GM21360 (cell line): ENCODE measurements at regions not wholly inside any gene's neighbourhood (a gene's known extent, or its start where the extent isn't known, plus 50 kb on each side); places are given as distances from the start of the nearest gene placed in this dataset.
"Not testable (repeated sequence)": the region's sequence is repeated elsewhere in the genome, so short reads cannot be mapped to it uniquely, and the experiment has no call there.

Source experiments
- ATAC-seq: cut with Tn5 transposase; IDR thresholded peaks from one replicate; pipeline ENCODE4 v1.9.1; 2021; ENCODE audit warnings: mild to moderate bottlenecking, moderate library complexity; ENCODE audit not compliant: unreplicated experiment

DNA sequence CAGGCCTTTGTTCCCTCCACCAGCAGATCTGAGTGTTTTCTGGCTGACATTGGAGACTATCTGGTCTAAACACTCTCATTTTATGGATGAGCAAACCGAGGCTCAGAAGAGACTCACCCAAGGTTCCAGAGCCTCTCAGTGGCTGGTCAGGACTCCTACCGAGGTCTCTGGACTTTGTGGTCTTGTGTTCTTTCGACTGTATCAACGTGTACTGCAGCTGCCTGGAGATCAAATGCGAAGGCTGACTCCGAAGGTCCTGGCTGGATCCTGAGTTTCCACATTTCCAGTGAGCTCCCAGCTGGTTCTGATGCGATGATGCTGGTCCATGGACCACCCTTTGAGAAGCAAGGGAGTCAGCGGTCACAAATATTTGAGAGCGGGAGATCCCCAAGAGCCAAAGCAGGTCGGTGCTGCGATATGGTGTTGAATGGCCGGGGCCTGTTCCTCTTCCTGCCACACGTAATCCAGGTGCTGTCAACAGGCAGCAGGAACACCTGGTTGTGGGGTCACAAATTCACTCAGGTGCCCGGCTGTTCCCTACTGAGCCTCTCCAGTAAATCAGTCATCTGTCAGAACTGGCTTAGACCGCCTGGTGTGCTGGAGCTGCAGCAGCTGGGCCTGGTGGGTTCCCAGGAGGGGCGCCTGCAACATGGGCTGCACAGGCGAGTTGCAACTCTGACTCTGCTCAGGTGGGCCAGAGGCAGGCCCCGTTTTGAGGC, 94.8 kb upstream of the USP24 start:
- no peak for ATAC-seq

DNA sequence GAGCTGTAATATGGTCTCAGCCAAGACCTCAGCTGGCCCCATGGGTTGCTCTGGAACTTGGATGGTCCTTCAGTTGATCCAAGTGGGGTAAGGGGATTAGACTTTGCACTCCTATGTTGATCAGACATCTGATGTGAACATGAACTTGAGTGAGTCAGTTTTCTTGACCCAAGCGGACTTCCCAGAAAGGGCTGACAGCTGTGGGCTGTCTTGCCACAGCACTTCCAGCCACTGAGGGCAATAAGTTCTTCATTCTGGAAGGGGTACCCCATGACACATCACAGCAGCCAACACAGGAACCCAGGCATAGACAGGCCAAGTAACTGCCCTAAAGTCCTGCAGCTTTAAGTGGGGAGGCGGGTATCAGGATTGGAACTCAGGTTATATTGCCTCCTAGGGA, 93.9 kb upstream of the USP24 start:
- no peak for ATAC-seq

DNA sequence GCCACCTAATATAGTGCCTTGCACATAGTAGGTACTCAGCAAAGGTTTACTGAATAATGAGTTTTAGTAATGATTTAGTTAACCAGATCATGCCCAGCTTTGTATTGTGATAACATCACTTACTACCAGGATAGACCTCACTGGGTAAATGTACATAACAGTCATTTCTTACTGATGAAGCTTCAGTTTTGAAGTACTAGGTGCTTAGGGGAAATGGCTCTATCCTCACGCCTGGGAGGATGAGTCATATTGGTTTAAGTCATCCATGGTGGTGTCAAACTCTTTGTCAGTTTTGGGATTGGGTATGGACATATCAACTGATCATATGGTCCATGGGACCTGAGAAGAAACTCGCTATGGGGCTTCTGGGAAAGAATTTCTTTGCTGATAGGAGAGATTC, 90.6 kb upstream of the USP24 start:
- no peak for ATAC-seq

DNA sequence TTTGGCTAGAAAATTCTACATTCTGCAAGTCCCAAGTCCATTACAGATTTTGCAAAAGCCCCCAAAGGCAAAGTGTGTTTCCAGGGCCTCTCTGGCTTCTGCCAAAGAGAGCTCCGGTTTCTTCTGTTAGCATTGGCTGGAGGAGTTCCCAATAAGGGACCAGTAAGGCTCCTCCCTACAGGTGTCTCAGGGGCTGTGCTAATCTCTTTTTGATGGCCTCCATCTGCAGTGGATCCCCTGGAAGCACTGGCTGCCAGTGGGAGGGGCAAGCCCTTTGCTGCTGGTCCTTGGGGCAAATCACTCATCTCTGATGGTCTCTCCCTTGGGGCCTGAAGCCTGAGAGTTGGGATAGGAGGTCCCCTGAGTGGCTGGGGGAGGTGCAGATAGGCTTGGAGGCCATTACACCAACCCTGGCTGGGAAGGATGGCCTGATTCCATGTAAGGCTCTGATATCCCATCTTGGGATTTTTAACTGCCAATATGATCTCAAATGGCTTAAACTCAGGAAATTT, 89.1 kb upstream of the USP24 start:
- ATAC-seq, result no peak

DNA sequence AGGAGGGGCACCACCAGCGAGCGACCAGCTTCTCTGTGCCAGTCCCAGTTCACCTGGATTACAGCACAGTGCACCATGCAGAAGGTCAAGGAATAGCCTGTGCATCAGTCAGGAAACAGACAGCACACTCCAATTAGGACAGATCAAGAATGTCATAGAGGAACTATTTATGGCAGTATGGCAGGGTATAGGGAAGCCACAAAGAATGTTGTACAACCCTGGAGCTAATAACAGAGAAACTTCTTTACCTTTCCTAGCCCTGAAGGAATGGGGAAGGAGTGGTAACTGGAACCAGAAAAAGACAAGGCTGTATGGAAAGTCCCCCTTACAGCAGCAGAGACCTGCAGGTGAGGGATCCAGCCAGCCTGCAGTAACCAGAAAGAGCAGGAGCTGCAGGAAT, 87.8 kb upstream of the USP24 start:
- ATAC-seq, result no peak

DNA sequence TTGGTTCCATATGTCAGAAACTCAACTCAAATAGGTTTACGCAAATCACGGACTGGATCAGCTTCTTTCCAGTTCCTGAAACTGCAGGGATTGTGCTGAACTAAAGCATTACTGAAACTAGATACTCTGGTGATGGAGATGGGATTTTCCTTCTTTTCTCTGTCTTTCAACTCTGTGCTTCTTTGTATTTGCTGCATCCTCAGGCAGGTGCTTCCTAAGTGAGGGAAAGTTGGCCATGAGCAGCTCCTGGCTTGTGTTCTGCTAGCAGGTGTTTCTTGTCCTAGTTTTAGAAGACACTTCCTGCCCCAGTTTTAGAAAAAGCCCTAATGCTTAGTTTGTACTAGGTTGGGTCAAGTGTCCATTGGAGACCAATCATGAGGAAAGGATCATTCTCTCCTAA, 86.7 kb upstream of the USP24 start:
- no peak for ATAC-seq

DNA sequence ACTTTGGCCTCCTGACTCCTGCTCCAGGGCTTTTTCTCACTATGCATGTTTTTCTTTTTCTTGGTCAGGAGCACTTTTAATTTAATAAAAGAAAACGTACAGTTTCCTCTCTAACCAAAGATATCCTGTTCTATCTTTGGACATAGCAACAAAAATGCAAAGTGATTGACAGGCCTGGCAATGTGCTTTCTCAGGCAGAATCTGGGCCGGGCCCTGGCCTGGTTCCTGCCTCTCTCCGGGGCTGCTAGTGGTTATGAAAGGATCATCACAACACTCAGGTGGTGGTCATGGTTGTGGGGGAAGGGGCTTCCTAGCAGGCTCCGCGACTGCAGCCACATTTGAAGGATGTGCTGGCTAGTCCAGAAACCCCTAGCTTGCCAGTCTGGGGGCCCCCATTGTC, 85.8 kb upstream of the USP24 start:
- ATAC-seq, result no peak

DNA sequence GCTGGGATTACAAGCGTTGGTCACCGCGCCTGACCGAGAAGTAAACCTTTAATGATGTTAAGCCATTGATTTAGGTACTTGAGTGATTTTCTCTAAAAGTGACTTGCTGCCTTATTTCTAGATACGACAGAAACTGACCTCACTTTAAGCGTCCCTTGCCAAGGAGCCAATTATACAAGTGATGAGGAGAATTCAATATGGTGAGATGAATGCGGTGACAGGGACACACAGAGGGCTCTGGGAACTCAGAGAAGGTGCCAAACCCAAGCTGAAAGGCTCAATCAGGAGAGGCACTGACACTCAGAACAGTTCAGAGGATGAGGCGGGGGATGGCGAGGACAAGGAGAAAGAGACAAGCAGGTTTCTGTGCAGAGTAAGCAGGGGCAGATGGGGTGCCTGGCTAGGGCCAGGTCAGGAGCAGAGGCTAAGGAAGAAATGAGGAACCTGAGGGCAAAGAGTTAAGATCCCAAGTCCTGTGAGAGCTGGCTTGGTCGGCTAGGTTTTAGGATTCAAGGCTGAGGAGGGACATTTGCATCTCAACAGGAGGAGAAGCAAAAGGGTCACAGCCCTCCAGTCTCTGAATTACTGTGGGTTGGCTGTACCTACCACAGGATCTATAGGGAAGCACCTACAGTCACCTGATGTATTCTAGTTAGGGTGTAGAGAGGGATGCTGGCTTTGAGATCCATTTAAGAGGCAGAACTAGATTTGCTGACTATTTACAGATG, 83.2 kb upstream of the USP24 start:
- no peak for ATAC-seq

DNA sequence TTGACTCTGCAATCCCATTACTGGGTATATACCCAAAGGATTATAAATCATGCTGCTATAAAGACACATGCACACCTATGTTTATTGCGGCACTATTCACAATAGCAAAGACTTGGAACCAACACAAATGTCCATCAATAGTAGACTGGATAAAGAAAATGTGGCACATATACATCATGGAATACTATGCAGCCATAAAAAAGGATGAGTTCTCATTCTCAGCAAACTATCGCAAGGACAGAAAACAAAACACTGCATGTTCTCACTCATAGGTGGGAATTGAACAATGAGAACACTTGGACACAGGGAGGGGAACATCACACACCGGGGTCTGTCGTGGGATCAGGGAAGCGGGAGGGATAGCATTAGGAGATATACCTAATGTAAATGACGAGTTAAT, 81.1 kb upstream of the USP24 start:
- ATAC-seq, result not testable (repeated sequence)

DNA sequence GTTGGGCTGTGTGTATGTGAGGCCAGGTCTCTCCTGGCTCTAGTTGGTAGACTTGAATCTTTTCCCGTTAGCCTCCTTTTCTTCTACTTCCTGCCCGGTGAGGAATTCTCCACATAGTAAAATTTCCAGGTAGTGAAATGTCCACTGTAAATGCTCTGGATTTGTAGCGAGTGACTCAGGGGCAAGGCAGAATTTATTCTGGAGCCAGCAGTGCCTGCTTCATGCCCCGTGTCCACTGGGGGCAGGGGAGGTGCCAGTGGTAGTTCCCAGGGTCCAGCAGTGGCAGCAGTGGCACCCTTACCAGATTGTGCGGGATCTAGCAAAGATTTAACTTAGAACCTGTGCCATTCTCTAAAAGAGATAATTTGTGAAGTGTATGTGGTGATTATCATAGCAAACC, 74.5 kb upstream of the USP24 start:
- ATAC-seq, result no peak

DNA sequence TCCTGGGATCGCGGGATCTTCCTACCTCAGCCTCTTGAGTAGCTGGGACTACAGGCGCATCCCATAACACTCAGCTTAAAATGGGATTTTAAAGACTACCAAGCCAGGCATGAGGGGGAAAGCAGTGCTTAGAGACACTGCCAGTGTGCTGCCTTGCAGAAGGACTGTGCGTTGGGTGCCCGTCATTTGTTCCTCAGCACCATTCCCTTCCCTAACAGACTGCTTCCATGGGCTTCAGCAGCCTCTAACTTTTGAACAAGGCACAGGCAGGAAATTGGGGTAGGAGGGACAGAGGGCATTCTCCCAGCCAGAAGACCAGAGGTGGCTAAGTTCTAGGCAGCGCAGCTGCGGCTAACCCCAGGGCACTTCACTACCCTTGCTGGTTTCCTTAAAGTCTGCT, 73.9 kb upstream of the USP24 start:
- ATAC-seq, result no peak

DNA sequence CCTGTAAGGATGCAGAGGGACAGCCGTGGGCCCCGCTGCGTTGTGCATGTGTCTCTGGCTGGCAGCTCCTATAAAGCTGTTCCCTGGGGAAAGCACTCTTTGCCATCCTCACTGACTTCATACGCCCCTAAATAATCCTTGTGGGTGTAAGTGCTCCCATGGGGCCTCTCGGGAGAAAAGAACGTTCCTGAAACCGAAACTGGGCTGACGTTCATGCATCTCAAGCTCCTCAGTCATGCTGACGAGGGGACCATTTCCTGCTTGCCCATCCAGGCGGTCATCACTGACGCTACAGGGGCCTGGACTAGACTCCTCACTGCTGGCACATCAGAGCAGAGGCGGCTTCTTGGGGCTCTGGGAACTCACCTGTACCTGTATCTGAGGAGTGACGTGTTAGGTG, 73.1 kb upstream of the USP24 start:
- peak; percentile 91 for ATAC-seq

DNA sequence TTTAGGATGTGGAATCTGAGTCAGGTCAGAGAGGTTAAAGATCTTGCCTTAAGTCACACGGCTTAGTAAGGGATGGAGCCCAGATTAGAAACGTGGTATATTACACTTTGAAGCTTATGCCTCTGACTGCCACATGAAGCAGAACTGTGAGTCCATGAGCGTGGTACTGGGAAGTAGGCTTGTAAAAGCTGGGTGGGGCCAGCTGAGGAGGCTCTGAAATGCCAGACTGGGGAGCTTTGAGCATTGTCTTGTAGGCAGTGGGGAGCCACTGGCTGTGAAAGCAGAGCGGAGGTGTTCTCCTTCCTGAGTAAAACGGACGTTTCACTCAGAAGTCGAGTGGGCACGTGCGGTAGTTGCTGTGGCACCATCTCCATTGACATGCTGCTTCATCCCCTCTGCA, 72.6 kb upstream of the USP24 start:
- ATAC-seq, result peak; percentile 36

DNA sequence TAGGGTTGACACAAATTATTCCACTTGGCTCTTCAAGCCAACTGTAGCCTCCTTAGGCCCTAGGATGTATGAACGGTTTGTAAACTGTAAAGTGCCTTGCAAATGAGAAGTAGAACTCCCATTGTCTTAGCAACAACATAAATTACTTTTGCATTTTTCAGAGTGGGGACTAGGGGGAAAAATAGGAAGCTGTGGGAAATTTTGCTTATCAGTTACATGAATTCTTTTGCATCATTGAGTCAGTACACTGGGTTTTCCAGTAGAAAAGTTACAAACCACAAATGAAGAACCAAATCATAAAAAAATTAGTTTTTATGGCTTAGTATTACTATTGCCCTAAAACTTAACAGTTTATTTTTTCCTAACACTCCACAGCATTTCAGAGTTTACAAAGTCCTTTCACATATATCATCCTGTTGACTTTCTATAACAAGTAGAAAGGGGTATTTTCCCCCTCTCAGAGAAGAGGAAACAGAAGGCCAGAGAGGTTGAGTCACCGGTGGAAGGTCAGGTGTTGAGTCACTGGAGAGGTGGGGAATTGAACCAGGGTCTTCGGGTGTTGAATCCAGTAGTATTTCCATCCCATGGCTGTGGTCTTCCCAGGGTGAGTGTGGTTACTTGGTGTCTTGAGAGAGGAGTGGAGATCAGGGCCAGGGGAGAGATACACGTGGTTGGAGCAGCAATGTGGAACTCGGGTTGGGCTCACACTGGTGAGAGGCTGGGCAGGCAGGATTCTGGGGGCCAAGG, 71.9 kb upstream of the USP24 start:
- ATAC-seq, result no peak

DNA sequence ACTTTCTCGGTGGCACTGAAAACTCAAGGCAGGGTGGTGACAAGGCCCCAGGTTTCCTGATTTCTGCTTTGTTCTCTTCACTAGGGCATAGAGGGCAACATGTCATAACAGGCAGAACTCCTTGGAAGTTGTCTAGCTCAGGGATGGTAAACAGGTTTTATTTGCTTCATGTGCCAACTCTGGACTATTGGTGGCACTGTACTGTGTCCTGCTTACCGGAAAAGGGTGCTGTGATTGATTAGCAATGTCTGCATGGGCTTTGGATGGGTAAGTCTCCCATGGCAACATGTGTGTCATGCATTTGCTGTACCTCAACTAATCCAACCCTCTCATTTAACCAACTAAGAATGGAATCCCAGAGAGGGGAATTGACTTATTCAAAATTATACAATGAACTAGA, 70.7 kb upstream of the USP24 start:
- ATAC-seq, result no peak

DNA sequence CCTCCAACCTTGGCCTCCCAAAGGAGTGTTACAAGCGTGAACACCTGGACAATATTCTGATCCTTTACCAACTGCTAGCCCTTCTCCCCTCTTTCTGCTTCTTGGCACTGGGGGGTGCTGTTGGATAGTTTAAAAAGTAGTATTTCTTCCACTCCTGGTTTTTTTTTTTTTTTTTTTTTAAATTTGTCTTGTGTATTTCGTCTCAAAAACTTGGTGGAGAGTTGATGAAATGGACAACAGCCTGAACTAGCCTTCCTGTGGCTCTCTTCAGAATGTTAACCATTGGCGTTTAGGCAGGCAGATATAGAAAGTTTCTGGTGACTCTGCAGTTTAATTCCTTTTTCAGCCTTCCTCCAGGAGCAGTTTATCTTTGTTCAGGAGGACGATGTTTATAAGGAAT, 69.7 kb upstream of the USP24 start:
- no peak for ATAC-seq

DNA sequence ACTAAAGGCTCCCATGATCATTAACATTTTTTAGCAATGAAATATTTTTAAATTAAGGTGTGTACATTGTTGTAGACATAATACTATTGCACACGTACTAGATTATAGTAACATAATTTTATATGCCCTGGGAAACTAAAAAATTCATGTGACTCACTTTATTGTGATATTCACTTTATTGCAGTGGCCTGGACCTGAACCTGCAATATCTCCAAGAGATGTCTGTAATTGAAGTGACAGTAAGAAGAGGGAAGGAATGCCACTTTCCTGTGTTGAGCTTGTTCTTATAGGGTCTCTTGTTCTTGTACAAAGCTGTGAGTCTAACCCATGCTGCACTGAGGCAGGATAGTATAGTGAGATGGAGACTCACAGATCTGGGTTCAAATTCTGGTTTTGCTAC, 66.9 kb upstream of the USP24 start:
- no peak for ATAC-seq

DNA sequence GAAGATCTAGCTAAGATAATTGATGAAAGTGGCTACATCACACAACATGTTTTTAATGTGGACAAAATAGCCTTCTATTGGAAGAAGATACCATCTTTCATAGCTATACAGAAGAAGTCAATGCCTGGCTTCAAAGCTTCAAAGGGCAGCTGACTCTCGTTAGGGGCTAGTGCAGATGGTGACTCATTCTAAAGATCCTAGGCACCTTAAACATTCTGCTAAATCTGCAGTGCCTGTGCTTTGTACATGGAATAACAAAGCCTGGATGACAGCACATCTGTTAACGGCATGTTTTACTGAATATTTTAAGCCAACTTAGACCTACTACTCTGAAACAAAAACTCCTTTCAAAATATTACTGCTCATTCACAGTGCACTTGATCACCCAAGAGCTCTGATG, 65.6 kb upstream of the USP24 start:
- ATAC-seq, result no peak

DNA sequence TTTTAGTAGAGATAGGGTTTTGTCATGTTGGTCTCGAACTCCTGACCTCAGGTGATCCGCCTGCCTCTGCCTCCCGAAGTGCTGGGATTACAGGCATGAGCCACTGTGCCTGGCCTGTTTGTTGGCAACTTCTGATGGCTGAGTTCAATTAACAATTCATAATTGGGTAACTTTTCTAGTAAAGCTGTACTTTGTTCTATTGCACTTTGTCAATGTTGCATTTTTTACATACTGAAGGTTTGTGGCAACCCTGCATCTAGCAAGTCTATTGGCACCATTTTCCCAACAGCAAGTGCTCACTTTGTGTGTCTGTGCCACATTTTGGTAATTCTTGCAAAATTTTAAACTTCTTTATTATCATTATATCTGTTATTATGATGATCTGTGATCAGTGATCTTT, 64.5 kb upstream of the USP24 start:
- no peak for ATAC-seq

DNA sequence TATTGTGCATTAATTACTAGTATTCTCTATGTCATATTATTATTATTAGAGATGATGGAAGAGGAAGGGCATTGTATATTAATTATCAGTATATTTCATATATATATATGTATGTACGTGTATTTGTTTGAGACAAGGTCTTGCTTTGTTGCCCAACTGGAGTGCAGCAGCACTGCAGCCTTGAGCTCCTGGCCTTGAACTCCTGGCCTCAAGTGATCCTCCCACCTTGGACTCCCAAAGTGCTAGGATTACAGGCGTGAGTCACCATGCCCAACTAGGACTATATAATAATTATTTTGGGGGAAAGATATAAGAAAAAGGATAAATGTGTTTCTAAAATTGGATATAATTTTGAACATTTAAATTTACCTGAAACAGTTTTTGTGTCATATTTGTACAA, 63.2 kb upstream of the USP24 start:
- no peak for ATAC-seq

DNA sequence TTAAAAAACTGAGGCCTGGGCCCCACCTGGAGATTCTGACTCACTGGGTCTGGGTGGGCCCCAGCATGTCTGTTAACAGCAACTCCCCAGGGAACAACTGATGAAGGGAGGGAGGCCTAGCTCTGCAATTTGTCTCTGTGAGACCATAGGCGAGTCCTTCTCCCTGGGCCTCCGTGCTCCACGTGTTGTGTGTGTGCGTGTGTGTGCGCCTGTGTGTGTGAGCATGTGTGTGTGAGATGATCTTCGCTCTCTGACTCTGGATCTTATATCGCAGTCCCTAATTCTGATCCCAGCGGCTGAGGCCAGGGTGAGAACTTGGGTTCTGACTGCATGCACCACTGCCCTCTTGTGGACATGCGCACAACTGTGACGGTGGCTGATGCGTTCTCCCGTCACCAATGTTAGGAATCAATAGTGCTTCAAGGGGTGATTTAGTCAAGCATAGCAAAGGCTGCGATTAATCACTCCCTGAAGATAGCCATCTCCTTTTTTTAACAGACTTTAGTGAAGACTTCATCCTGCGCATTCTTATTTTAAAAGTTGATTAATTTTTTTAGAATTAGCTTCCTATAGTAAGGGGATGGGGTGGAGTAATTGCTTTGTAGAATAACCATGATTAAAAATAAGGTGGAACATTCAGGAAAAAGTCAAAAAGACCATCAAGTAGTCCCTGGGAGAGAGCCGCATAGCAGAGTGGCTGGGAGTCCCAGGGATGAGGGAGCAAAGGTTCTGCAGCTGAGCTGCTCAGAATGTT, 62.4 kb upstream of the USP24 start:
- ATAC-seq, result peak; percentile 81
